HCT116 (cell line): ENCODE measurements at regions not wholly inside any gene's neighbourhood (a gene's known extent, or its start where the extent isn't known, plus 50 kb on each side); places are given as distances from the start of the nearest gene placed in this dataset.

ENCODE experiments used
- ATAC-seq: fragments of 200-7000 bp; cut with Tn5 transposase; 2 replicates; pipeline ENCODE4 v1.9.1; 2020; ENCODE audit warnings: mild to moderate bottlenecking, moderate library complexity
- BruUV-seq: library from RNA; stranded (reverse); fragments of 400-500 nt; replicated peaks from 2 replicates; lab custom pipeline; 2021; lab: Mats Ljungman, UMichigan
- CTCF ChIA-PET: fragments of 300-600 bp; sonication (Branson Sonifier 250); formaldehyde crosslinking; loops from one replicate; lab custom pipeline; 2021; ENCODE audit warnings: antibody characterized with exemption; lab: Charles Lee
- POLR2A ChIA-PET: fragments of 300-600, 350-600 bp; sonication (Branson Sonifier 250); formaldehyde crosslinking; loops from one replicate; lab custom pipeline; 2021; ENCODE audit warnings: antibody characterized with exemption; lab: Charles Lee
- RAD21 ChIA-PET, 2 experiments: fragments of 300-600 bp; sonication (Branson Sonifier 250); formaldehyde crosslinking; loops; one replicate each; lab custom pipeline; 2023; ENCODE audit warnings: low total read pairs in 2 of 2; ENCODE audit not compliant: uncharacterized antibody in 2 of 2, unreplicated experiment in 2 of 2, low non-redundant PET in 1 of 2; lab: Charles Lee
- DNase-seq: peaks from one replicate; pipeline ENCODE4 v3.0.0-alpha.2; 2010; ENCODE audit warnings: low read depth, low spot score
- H2AFZ ChIP-seq: fragments of 200-600 bp; shearing (Covaris generic), sonication (generic); 2 replicates; pipeline ENCODE4 v1.6.1; 2017; ENCODE audit warnings: low read depth, mixed run types, mixed read lengths, antibody characterized with exemption, low read length; ENCODE audit not compliant: poor library complexity, severe bottlenecking
- H3K27ac ChIP-seq: 2 replicates; pipeline ENCODE4 v1.5.1; 2012; ENCODE audit warnings: low read depth, low read length
- H3K27me3 ChIP-seq: fragments of 200-600 bp; sonication (generic); 2 replicates; pipeline ENCODE4 v1.6.1; 2016; ENCODE audit warnings: mixed run types, low read length, mixed read lengths; ENCODE audit not compliant: insufficient read depth
- H3K36me3 ChIP-seq, 2 experiments: fragments of 200-500 bp in 1 of 2; fragments of 200-600 bp in 1 of 2; sonication (Bioruptor generic) in 1 of 2; sonication (generic) in 1 of 2; 2 replicates each; pipeline versions ENCODE4 v1.5.1 to v1.6.1; 2014 to 2016; ENCODE audit warnings: low read length in 2 of 2, inconsistent platforms in 1 of 2, mixed read lengths in 1 of 2, mixed run types in 1 of 2; ENCODE audit not compliant: insufficient read depth in 2 of 2, control insufficient read depth in 1 of 2
- H3K4me1 ChIP-seq, 2 experiments: fragments of 200-600 bp in 1 of 2; sonication (generic) in 1 of 2; 2 replicates each; pipeline versions ENCODE4 v1.5.1 to v1.6.1; 2012 to 2017; ENCODE audit warnings: low read length in 2 of 2, inconsistent platforms in 1 of 2, mild to moderate bottlenecking in 1 of 2, mixed read lengths in 1 of 2, mixed run types in 1 of 2, moderate library complexity in 1 of 2; ENCODE audit not compliant: insufficient read depth in 2 of 2, control insufficient read depth in 1 of 2
- H3K4me2 ChIP-seq: fragments of 200-600 bp; sonication (generic); 2 replicates; pipeline ENCODE4 v1.6.1; 2017; ENCODE audit warnings: mixed run types, low read length, mixed read lengths
- H3K4me3 ChIP-seq, 2 experiments: fragments of 200-600 bp in 1 of 2; sonication (generic) in 1 of 2; replicated peaks in 1 of 2; 2 replicates each; pipeline ENCODE4 v1.5.1; 2011 to 2016; ENCODE audit warnings: low read length in 2 of 2, control low read depth in 1 of 2, low read depth in 1 of 2, mild to moderate bottlenecking in 1 of 2, mixed read lengths in 1 of 2, mixed run types in 1 of 2
- H3K79me2 ChIP-seq: fragments of 200-600 bp; sonication (generic); 2 replicates; pipeline ENCODE4 v1.6.1; 2017; ENCODE audit warnings: mild to moderate bottlenecking, mixed run types, low read length, moderate library complexity, mixed read lengths; ENCODE audit not compliant: insufficient read depth
- H3K9ac ChIP-seq: fragments of 200-600 bp; sonication (generic); 2 replicates; pipeline ENCODE4 v1.6.1; 2016; ENCODE audit warnings: low read length, mixed read lengths
- H3K9me2 ChIP-seq: fragments of 200-600 bp; sonication (generic), shearing (Covaris generic); 2 replicates; pipeline ENCODE4 v1.6.1; 2017; ENCODE audit warnings: mixed run types, mild to moderate bottlenecking, moderate library complexity; ENCODE audit not compliant: insufficient read depth
- H3K9me3 ChIP-seq, 2 experiments: fragments of 200-500 bp in 1 of 2; fragments of 200-600 bp in 1 of 2; sonication (Bioruptor generic) in 1 of 2; sonication (generic) in 1 of 2; 2 replicates each; pipeline ENCODE4 v1.6.1; 2014 to 2017; ENCODE audit warnings: low read length in 2 of 2, mixed read lengths in 2 of 2, inconsistent platforms in 1 of 2, low read depth in 1 of 2, mild to moderate bottlenecking in 1 of 2, mixed run types in 1 of 2, moderate library complexity in 1 of 2; ENCODE audit not compliant: control insufficient read depth in 1 of 2, insufficient read depth in 1 of 2
- H4K20me1 ChIP-seq: fragments of 200-600 bp; sonication (generic), shearing (Covaris generic); 2 replicates; pipeline ENCODE4 v1.6.1; 2017; ENCODE audit warnings: mixed run types, mild to moderate bottlenecking, moderate library complexity; ENCODE audit not compliant: insufficient read depth
- MAX ChIP-seq: IDR thresholded peaks from 2 replicates; pipeline ENCODE4 v1.6.1; 2012
- RAD21 ChIP-seq: IDR thresholded peaks from 2 replicates; pipeline ENCODE4 v1.6.1; 2012; ENCODE audit warnings: low read depth, mild to moderate bottlenecking
- SIN3A ChIP-seq: IDR thresholded peaks from 2 replicates; pipeline ENCODE4 v1.6.1; 2012; ENCODE audit warnings: low read depth
- TCF7L2 ChIP-seq: IDR thresholded peaks from 2 replicates; pipeline ENCODE4 v1.7.0; 2011; ENCODE audit warnings: borderline replicate concordance, inconsistent platforms; ENCODE audit not compliant: insufficient read depth, insufficient read length; ENCODE audit errors: extremely low read depth
- ZFX ChIP-seq: fragments of 450-650 bp; IDR thresholded peaks from 2 replicates; pipeline ENCODE4 v1.6.1; 2017
- intact Hi-C: fragments of 100-400 bp; cut with micrococcal nuclease; formaldehyde crosslinking; loops from 2 replicates; pipeline ENCODE4 v1.10.0; 2022
- TF ChIP-seq, protein P1 (sequence below), 3 experiments: fragments of 200-600 bp in 1 of 3; sonication (generic) in 1 of 3; IDR thresholded peaks in 2 of 3; conservative IDR thresholded peaks in 1 of 3; 2 replicates each; pipeline ENCODE4 v1.5.1; 2012 to 2017; ENCODE audit warnings: low read depth in 2 of 3, low read length in 2 of 3, antibody characterized with exemption in 1 of 3, borderline replicate concordance in 1 of 3, control low read depth in 1 of 3, mild to moderate bottlenecking in 1 of 3, mixed read lengths in 1 of 3, mixed run types in 1 of 3, moderate library complexity in 1 of 3; ENCODE audit not compliant: insufficient read depth in 1 of 3

DNA sequence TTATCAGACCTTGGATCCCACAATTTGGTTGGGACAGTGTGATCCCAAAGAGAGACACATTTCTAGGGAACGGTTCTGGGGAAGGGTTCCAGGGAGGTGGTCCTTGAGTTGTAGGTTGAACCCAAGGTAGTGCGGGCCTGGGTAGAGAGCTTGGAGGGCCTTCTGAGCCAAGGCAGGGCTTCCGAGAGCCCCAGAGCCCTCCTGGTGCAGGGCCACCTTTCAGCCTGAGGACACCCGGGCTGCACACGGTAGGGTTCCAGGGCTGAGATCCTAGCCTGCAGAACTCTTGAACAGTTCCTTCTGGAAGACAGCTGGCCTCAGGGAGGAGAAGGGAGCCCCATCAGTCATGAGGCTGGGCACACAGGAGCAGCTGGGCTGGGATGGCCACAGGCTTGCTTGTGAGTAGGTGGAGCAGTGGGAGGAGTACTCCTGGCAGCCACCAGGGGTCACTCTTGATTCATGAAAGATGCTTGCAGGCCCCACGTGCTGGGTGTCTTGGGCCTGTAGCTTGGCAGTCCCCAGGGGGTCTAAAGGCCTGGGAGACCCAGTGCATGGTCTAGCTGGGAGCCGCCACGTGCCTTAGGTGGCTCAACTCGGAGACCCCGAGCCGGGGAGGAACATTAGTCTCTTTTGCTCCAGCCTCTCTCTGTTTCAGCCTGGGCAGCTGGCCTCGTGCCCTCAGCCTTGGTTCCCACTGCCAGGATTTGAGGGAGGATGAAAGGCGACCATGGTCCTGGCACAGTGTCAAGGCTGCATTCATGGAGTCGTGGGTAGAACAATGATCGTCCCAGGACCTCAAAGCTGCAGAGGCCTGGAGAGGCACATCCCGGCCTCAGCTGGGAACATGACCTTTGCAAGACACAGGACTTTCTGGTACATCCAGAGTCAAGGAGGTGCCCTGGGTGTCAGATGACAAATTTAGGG is 381.6 kb downstream of the TYW1 start:
- Histone ChIP-seq H3K27me3 (no peaks in the 10 kb centered on the region), H3K27ac (no peak overlapping the region), H3K36me3 (no peaks in the 10 kb centered on the region), H4K20me1 (no peaks in the 10 kb centered on the region), H3K9me3 (no peaks in the 10 kb centered on the region), H3K79me2 (no peaks in the 10 kb centered on the region), H2AFZ (no peak overlapping the region), H3K4me2 (no peak overlapping the region), H3K4me1 (no peaks in the 10 kb centered on the region), H3K9ac (no peak overlapping the region), H3K9me2 (no peaks in the 10 kb centered on the region), H3K4me3 (no peak overlapping the region)
- ChIA-PET RAD21 (no interaction called here), POLR2A (no interaction called here), CTCF (interaction anchor here (0.9 to 1.0 kb wide), 2 partner anchors 10 to 106 kb away, joined by 4 read pairs; no protein-coding TSS in a partner anchor)
- DNase-seq: peak; percentile 63
- no TSS peak for BruUV-seq
- peak; percentile 98 for ATAC-seq
- TF ChIP-seq MAX: peak; percentile 46; the same call in 1 of the 2 replicates
- no peak for TF ChIP-seq SIN3A
- TF ChIP-seq, protein P1, sequence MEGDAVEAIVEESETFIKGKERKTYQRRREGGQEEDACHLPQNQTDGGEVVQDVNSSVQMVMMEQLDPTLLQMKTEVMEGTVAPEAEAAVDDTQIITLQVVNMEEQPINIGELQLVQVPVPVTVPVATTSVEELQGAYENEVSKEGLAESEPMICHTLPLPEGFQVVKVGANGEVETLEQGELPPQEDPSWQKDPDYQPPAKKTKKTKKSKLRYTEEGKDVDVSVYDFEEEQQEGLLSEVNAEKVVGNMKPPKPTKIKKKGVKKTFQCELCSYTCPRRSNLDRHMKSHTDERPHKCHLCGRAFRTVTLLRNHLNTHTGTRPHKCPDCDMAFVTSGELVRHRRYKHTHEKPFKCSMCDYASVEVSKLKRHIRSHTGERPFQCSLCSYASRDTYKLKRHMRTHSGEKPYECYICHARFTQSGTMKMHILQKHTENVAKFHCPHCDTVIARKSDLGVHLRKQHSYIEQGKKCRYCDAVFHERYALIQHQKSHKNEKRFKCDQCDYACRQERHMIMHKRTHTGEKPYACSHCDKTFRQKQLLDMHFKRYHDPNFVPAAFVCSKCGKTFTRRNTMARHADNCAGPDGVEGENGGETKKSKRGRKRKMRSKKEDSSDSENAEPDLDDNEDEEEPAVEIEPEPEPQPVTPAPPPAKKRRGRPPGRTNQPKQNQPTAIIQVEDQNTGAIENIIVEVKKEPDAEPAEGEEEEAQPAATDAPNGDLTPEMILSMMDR (IDR thresholded peaks at IDR 0.05 in 2 of 3, conservative IDR thresholded peaks at IDR 0.05 in 1 of 3; ENCODE audit: borderline replicate concordance in 1 of 3, insufficient read depth in 1 of 3, low read depth in 2 of 3, low read length in 2 of 3): peak; percentile 27 to 89 (median 86); a peak in 4 of 6 replicates
- peak; percentile 17; the same call in 1 of the 2 replicates for TF ChIP-seq ZFX
- no peak for TF ChIP-seq TCF7L2
- peak; percentile 76 for TF ChIP-seq RAD21
- intact Hi-C loops: no loop called here
